ENCODE measurements at regions not wholly inside any gene's neighbourhood (a gene's known extent, or its start where the extent isn't known, plus 50 kb on each side); places are given as distances from the start of the nearest gene placed in this dataset.

- intact Hi-C loops (cut with DNase I), result no loop called here
- no peak for ATAC-seq (ENCODE audit: poor library complexity)
- DNase-seq, result no peak
Observed at GRCh38 chr6:11828262-11828870, 49.8 kb upstream of the ADTRP start.
